ENCODE measurements at regions not wholly inside any gene's neighbourhood (a gene's known extent, or its start where the extent isn't known, plus 50 kb on each side); places are given as distances from the start of the nearest gene placed in this dataset.

DNA sequence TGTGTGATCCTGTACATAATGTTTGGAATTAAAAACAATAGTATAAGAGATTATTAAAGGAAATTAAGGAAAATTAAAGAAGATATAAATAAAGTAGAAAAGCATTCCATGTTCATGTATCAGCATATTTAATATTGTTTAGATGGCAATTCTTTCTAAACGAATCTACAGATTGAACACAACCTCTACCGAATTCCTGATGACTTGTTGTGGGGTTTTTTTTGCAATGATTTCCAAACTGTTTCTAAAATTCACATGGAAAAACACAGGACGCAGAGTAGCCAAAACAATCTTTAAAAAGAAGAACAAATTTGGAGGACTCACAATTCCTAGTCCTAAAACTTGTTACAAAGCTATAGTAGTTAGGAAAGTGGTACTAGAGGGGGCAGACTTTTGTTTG, 573.4 kb upstream of the IGFBP3 start:
- H3K4me3 ChIP-seq (ENCODE audit: low read length, poor library complexity, severe bottlenecking), result no peak overlapping the region
- H3F3A ChIP-seq (ENCODE audit: low read depth), result no peaks in the 10 kb centered on the region
- H2AFZ ChIP-seq (ENCODE audit: low read length), result no peak overlapping the region
- H3K4me1 ChIP-seq (ENCODE audit: insufficient read depth, low read length, poor library complexity, severe bottlenecking), result no peaks in the 10 kb centered on the region
- no peaks in the 10 kb centered on the region for H3K27me3 ChIP-seq (ENCODE audit: insufficient read depth, low read length, poor library complexity, severe bottlenecking)
- no peaks in the 10 kb centered on the region for H3K9me3 ChIP-seq (ENCODE audit: insufficient read depth, low read depth, low read length)
- no peak overlapping the region for H3K4me2 ChIP-seq (ENCODE audit: low read depth, low read length, poor library complexity, severe bottlenecking)
- no peaks in the 10 kb centered on the region for H3K79me2 ChIP-seq (ENCODE audit: insufficient read depth, low read length)
- TF ChIP-seq EZH2phosphoT487 (IDR thresholded peaks at IDR 0.05; ENCODE audit: borderline replicate concordance), result no peak
- TF ChIP-seq, protein P1, sequence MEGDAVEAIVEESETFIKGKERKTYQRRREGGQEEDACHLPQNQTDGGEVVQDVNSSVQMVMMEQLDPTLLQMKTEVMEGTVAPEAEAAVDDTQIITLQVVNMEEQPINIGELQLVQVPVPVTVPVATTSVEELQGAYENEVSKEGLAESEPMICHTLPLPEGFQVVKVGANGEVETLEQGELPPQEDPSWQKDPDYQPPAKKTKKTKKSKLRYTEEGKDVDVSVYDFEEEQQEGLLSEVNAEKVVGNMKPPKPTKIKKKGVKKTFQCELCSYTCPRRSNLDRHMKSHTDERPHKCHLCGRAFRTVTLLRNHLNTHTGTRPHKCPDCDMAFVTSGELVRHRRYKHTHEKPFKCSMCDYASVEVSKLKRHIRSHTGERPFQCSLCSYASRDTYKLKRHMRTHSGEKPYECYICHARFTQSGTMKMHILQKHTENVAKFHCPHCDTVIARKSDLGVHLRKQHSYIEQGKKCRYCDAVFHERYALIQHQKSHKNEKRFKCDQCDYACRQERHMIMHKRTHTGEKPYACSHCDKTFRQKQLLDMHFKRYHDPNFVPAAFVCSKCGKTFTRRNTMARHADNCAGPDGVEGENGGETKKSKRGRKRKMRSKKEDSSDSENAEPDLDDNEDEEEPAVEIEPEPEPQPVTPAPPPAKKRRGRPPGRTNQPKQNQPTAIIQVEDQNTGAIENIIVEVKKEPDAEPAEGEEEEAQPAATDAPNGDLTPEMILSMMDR (conservative IDR thresholded peaks at IDR 0.05; ENCODE audit: low read length), result no peak
- no peaks in the 10 kb centered on the region for H4K20me1 ChIP-seq (ENCODE audit: insufficient read depth, low read length, poor library complexity, severe bottlenecking)
- no peaks in the 10 kb centered on the region for H3K9me2 ChIP-seq (replicated peaks; ENCODE audit: low read depth, low read length)
- no peak overlapping the region for H3K9ac ChIP-seq (ENCODE audit: low read depth, low read length, poor library complexity, severe bottlenecking)
- H3K36me3 ChIP-seq (ENCODE audit: insufficient read depth, low read length), result no peaks in the 10 kb centered on the region

DNA sequence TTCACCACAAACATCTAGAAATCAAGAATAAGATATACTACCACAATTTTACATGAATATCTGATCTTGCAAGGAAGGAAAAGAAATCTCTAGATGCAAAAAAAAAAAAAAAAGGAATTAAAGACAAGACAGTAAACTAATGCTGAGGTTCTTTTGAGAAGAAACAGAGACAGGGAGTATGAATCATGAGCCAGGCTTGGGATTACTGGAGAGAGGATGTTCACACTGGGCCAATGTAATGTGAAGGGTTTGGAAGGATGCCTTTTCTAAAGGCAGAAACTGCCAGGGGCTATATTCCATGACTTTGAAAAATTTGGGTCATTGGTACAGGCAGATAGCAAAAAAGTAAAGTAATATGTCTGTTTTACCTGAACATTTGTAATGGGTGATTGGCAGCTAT, 573.0 kb upstream of the IGFBP3 start:
- Histone ChIP-seq H3F3A (ENCODE audit: low read depth) (no peaks in the 10 kb centered on the region), H3K4me3 (ENCODE audit: low read length, poor library complexity, severe bottlenecking) (no peak overlapping the region), H4K20me1 (ENCODE audit: insufficient read depth, low read length, poor library complexity, severe bottlenecking) (no peaks in the 10 kb centered on the region), H3K79me2 (ENCODE audit: insufficient read depth, low read length) (no peaks in the 10 kb centered on the region), H3K4me1 (ENCODE audit: insufficient read depth, low read length, poor library complexity, severe bottlenecking) (no peaks in the 10 kb centered on the region), H3K36me3 (ENCODE audit: insufficient read depth, low read length) (no peaks in the 10 kb centered on the region), H3K4me2 (ENCODE audit: low read depth, low read length, poor library complexity, severe bottlenecking) (no peak overlapping the region), H3K27me3 (ENCODE audit: insufficient read depth, low read length, poor library complexity, severe bottlenecking) (no peaks in the 10 kb centered on the region), H3K9ac (ENCODE audit: low read depth, low read length, poor library complexity, severe bottlenecking) (no peak overlapping the region), H3K9me2 (replicated peaks; ENCODE audit: low read depth, low read length) (no peaks in the 10 kb centered on the region), H3K9me3 (ENCODE audit: insufficient read depth, low read depth, low read length) (no peaks in the 10 kb centered on the region), H2AFZ (ENCODE audit: low read length) (no peak overlapping the region)
- TF ChIP-seq, protein P1 (conservative IDR thresholded peaks at IDR 0.05; ENCODE audit: low read length), result no peak

DNA sequence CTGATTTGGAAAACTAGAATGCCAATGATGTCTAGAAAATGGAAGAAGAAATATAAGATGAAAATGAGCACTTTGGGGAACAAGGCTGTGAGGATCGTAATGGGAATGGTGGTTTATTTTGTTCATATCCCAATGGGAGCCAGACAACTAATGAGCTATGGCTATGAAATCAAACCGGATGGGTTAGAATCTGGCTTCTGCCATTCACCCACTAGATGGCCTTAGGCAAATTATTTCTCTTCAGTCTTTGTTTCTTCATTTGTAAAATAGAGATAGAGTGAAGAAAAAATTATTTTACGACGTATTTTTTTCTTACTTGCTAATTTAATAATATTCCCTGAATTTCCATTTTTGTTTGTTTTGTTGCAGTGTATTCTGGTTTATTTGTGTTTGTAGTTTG, 572.1 kb upstream of the IGFBP3 start:
- no peaks in the 10 kb centered on the region for H3F3A ChIP-seq (ENCODE audit: low read depth)
- H4K20me1 ChIP-seq (ENCODE audit: insufficient read depth, low read length, poor library complexity, severe bottlenecking), result no peaks in the 10 kb centered on the region
- H3K27me3 ChIP-seq (ENCODE audit: insufficient read depth, low read length, poor library complexity, severe bottlenecking), result no peaks in the 10 kb centered on the region
- H3K36me3 ChIP-seq (ENCODE audit: insufficient read depth, low read length), result no peaks in the 10 kb centered on the region
- H2AFZ ChIP-seq (ENCODE audit: low read length), result no peak overlapping the region
- no peaks in the 10 kb centered on the region for H3K4me1 ChIP-seq (ENCODE audit: insufficient read depth, low read length, poor library complexity, severe bottlenecking)
- H3K4me3 ChIP-seq (ENCODE audit: low read length, poor library complexity, severe bottlenecking), result no peak overlapping the region
- no peaks in the 10 kb centered on the region for H3K9me2 ChIP-seq (replicated peaks; ENCODE audit: low read depth, low read length)
- no peak overlapping the region for H3K9ac ChIP-seq (ENCODE audit: low read depth, low read length, poor library complexity, severe bottlenecking)
- H3K79me2 ChIP-seq (ENCODE audit: insufficient read depth, low read length), result no peaks in the 10 kb centered on the region
- H3K4me2 ChIP-seq (ENCODE audit: low read depth, low read length, poor library complexity, severe bottlenecking), result no peak overlapping the region
- no peaks in the 10 kb centered on the region for H3K9me3 ChIP-seq (ENCODE audit: insufficient read depth, low read depth, low read length)
- TF ChIP-seq, protein P1 (conservative IDR thresholded peaks at IDR 0.05; ENCODE audit: low read length), result no peak
- no peak for TF ChIP-seq EZH2phosphoT487 (IDR thresholded peaks at IDR 0.05; ENCODE audit: borderline replicate concordance)
